ENCODE measurements at regions not wholly inside any gene's neighbourhood (a gene's known extent, or its start where the extent isn't known, plus 50 kb on each side); places are given as distances from the start of the nearest gene placed in this dataset.

DNA sequence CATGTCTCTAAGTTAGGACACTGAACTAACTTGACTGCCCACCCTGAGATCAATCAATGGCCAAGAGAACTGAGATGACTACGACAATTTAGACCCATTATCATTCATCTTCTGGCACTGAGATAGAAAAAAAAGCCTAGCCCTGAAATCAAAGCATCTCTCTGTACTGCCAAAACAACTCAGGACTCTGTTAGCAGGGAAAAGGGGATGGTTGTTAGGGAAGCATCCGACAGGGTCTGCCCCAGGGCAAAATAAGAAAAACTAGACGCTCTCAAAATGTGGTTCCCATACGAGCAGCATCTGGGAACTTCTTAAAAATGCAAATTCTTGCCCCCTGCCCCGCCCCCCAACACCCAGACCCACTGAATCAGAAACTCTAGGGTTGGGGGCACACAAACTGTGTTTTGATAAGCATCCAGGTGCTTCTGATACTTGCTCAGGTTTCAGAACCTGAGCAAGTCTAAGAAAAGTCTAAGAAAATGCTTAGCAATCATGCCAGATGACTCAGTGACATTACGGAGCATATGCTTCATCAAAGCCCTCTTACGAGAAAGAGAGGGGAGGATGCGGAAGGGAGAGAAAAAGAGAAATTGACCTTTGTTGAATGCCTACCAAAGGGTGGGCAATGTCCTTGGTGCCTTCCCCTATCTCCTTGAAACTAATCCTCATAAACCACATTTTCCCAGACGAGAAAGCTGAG, 172.8 kb upstream of the HES1 start:
- TF ChIP-seq, protein P1, sequence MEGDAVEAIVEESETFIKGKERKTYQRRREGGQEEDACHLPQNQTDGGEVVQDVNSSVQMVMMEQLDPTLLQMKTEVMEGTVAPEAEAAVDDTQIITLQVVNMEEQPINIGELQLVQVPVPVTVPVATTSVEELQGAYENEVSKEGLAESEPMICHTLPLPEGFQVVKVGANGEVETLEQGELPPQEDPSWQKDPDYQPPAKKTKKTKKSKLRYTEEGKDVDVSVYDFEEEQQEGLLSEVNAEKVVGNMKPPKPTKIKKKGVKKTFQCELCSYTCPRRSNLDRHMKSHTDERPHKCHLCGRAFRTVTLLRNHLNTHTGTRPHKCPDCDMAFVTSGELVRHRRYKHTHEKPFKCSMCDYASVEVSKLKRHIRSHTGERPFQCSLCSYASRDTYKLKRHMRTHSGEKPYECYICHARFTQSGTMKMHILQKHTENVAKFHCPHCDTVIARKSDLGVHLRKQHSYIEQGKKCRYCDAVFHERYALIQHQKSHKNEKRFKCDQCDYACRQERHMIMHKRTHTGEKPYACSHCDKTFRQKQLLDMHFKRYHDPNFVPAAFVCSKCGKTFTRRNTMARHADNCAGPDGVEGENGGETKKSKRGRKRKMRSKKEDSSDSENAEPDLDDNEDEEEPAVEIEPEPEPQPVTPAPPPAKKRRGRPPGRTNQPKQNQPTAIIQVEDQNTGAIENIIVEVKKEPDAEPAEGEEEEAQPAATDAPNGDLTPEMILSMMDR (IDR thresholded peaks at IDR 0.05) = no peak
- no peak for TF ChIP-seq POLR2A (IDR thresholded peaks at IDR 0.05)
